AG08396 (cell line): ENCODE measurements at regions not wholly inside any gene's neighbourhood (a gene's known extent, or its start where the extent isn't known, plus 50 kb on each side); places are given as distances from the start of the nearest gene placed in this dataset.
A peak's percentile ranks its signal among the peaks of the same experiment; 100 is the strongest.

Source experiments
- DNase-seq: peaks from one replicate; pipeline ENCODE4 v3.0.0; 2012; ENCODE audit warnings: low spot score, mixed read lengths

DNA sequence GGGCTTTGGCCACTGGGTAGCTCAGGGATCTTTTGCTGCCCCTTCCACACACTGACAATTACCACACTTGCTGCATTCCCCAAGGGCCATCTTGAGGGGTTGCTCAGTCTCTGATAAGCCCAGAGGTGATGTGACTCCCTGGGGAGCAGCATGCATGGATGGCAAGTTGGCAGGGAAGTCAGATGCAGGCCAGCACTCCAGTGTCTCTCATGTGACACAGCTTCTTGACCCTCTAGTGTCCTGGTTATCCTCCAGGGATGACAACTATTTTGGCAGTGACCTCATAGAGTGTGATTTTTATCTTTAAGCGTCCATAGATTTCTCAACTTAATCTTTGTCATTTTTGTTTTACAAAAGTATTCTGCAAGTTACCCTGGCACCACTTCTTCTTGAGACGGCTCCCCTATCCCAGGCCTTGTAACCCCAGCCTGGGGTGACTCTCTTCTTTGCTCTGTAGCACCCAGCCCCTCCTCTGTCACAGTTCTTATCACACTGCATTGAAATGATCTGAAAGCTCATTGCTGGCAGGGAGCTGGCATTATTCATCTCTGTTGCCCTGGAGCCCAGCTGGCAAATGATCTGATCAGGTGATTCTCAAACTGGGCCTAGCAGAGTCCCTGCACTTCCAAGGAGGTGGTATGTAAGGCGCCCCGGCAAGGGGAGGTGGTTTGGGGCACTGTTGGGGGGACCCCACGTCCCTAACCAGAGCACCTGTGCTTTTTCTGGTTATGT lies 72.6 kb downstream of the TENT5C start:
- no peak for DNase-seq

GRCh38 chr1:117679299-117679698 lies 73.5 kb downstream of the TENT5C start:
- DNase-seq: no peak

GRCh38 chr1:117679868-117680267 lies 74.0 kb downstream of the TENT5C start:
- DNase-seq: no peak

GRCh38 chr1:117680316-117681002 lies 74.6 kb downstream of the TENT5C start:
- no peak for DNase-seq

DNA sequence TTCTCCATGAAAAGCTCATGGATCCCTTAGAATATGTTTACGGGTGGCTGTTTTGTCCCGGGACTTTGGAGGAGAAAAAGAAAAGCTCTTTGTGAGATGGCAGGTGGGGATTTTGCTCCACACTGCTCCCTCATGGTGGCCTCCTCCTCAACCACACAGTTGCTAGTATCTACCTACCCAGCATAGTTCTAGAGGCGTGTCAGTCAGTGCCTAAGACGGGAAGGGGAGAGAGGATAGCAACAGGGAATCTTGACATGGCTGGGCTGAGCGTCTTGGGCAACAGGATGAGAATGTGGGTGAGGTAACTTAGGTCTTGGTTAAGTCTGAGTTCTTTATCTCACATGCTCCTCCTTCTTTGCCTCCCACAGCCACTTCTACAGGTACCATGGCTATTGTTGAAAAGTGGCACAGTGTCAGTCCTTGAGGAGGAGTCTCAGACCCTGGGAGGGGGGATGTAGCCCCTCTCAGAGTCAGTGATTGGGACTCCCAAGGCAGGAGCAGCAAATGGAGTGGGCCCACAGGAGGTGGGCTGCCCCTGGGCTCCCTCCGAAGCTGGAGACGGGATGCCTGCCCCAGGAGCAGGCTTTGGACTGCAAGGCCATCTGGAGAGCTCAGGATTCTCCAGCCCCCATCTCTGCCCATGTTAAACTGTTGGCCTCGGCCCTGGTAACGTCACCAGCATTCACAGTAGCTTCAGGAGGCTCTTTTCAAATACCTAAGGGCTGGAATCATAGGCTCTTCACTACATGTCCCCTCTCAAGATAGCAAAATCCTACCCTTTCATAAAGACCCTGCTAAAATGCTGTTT lies 75.4 kb downstream of the TENT5C start:
- DNase-seq: no peak

DNA sequence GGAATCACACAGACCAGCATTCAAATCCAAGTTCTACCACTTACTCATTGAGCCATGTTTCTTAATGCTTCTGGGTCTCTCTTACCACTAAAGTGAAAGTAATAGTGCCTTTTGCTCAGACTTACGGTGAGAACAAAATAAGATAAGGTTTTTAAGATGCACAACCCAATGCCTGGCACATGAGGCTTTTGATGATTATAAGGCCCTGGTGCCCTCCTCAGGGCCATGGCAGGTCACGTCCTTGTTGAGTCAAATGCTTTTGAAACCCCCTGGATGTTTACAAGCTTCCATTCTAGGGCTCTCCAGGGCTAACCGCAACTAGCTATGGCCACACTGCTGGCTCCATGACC lies 76.0 kb downstream of the TENT5C start:
- DNase-seq: no peak

DNA sequence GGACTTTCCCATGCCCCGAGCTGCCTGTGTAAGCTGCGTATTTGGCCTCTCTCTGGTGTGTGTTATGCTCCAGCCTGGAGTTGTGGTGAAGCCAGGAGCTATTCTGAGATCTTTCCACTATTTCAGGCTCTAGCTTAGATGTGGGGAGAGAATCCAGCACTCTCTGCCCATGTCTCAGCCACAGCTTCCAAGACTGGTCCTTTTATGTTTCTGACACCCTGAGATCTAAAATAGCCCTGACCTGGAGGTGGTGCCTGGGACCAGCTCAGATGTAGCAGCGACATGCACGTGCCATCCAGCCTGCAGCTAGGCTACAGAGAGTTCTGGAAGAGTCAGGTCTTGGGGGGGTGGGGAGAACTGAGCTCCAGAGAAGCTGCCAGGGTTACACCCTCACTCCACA lies 76.5 kb downstream of the TENT5C start:
- DNase-seq: no peak

DNA sequence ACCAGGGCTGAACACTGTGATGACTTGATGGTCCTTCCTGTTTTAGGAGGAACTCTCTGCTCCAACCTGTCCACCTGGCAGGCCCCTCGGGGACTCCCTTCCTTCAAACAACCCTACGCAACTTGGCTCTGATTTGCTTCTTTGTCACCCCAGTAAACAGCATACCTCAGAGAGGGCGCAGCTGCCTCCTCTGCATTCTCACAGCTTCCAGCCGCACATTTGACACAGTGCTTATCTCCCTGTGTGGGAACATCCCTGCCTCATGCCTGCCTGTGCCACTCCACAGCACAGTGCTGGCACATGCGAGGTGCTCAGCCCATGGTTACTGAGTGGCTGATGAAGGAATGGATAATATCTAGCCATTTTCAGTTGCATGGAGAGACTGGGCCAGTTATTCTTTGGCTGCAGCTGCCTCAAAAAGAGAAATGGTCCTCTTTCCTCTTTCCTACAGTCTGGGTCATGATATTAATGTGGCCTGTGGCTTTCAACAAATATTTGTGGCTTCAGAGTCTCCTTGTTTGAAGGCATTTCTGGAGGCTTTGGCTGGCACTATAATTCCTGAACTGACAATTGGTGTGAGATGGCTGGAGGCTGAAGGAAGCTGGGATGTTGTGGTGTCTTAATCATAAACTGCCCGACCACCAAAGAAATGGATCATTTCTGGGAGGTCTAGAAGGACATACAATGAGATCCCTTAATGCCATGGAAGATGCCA lies 77.9 kb downstream of the TENT5C start:
- DNase-seq: no peak

DNA sequence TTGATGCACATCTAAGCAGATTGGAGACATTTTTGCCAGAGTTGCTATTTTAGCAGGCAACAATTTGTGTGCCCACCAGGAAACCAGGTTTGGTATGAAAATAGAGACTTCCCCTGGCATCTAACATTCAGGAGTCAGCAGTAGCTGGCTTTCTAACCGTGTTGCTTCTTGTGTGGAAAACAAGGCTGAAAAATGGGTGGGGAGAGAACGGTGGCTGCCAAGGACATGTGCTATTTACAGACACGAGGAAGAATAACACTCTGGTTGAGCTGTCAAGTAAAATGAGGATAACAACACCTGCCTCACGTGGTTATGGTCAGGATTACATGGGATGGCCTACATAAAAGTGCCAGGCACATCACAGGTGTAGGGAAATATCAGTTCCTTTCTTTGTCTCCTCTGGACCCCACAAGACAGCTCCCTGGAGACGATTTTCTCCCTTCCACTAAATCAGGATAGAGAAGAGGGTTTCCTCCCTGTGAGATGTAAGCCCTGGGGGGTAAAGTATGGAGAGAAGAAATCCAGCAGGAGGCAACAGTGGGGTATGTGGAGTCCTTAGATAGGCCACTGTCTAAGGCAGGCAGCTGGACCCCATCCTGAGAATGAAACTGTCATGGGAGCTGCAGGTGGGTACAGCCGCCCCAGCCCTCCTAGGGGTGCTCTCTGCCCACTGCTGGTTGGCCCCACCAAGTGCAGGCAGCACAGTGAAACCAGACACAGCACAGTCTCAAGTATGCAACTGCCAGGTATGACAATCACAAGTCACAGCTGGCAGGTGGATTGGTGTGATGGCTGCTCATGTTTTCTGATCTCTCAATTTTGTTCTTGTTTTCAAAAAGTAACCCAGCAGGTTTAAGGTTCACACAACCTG lies 80.3 kb downstream of the TENT5C start:
- DNase-seq: no peak

GRCh38 chr1:117686907-117687306 lies 81.1 kb downstream of the TENT5C start:
- peak; percentile 43 for DNase-seq

DNA sequence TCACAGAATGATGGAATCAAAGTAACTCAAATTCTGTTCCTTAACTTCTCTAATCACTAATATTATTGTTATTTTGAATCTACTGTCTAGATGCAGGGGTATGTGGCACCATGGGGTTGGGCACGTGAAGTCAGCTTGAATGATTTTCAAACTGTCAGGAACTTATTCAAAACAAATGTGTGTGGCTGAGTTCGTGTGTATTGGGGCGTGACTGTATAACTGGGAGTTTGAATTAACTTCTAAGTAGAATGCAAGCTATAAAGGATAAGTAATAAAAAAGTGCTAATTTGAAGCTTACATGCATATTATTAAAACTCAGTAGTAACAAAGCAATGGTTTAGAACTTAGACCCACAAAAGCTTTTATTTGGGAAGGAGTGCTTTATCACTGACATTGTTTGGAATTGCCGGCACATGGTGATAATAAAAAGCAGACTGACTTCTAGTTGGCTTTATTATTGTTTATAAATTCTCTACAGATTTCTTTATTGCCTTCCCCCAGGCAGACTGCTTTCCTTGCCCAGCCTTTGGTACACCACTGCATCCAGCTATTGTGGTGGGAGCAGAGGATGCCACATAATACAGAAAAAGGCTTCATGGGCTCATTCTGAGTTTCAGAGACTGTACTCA lies 84.3 kb downstream of the TENT5C start:
- no peak for DNase-seq

- no peak for DNase-seq
These were observed 86.1 kb downstream of the TENT5C start for GRCh38 chr1:117691942-117692341.

DNA sequence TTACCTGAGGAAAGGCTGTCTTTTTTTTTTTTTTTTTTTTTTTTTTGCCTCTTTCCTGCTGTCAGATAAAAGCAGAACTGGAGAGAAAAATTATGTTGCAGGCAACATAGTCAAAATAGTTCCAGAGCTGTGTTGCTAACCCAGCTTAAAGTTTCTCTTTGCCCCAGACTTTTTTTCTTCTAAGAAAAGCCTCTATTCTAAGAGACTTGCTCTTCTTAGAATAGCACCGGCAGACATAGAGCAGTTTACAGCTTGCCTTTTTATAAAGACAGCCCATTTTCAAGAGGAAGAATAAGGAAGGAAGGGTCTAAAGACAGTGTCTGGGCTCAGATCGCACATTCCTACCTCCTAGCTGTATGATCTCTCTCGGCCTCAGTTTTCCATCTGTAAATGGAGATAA lies 88.7 kb downstream of the TENT5C start:
- no peak for DNase-seq

GRCh38 chr1:117695796-117696490 lies 90.1 kb downstream of the TENT5C start:
- peak; percentile 70 for DNase-seq

- no peak for DNase-seq
These were observed 90.7 kb downstream of the TENT5C start for GRCh38 chr1:117696561-117696960.

DNA sequence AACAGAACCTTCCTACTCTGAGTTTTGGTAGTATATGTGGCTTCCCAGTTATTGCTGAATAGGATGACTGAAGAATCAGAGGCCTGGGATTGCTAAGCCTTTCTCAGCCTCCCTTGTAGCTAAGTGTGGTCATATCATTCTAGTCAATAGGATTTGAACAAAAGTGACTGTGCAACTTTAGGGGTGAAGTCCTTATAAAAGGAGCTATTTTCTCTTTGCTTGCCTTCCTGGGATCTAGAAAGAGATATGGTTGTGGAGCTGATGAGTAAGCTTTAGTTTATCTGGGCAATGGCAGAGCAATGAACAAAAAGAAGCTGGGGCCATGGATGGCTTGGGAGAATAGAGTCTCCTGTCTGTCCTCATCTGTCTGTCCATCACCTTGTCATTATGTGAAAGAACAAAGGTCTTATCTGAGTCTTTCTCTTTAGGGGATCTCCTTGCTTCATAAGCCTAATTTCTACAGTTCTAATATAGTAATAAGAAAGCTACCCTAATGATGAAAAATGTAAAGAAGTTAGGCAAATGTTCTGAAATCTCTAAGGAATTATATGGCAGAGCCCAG lies 91.5 kb downstream of the TENT5C start:
- DNase-seq: no peak

GRCh38 chr1:117698398-117699160 lies 92.7 kb downstream of the TENT5C start:
- no peak for DNase-seq

GRCh38 chr1:117699953-117700352 lies 94.1 kb downstream of the TENT5C start:
- DNase-seq: no peak

DNA sequence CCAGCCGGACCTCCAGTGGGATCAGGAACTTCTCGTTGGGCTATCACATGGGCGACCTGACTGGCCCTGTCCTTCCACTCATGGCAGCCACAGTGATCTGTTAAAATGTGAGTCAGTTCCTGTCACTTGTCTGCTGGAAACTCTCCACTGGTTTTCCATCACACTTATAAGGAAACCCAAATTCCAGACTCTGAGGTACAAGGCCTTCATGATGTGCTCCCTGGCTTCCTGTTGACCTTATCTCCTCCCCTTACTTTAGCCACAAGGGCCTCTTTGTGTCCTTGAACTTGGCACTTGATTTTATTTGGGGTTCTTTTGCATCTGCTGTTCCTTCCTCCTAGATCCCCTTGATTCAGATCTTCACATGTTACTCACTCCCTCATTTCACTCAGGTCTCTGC lies 96.8 kb downstream of the TENT5C start:
- no peak for DNase-seq
